LNCaP clone FGC (cell line): ENCODE measurements at regions not wholly inside any gene's neighbourhood (a gene's known extent, or its start where the extent isn't known, plus 50 kb on each side); places are given as distances from the start of the nearest gene placed in this dataset.

Experiments
- DNase-seq: peaks from one replicate; pipeline ENCODE4 v3.0.0-alpha.2; 2011; ENCODE audit warnings: low read depth
- H3K4me3 ChIP-seq: 2 replicates; pipeline ENCODE4 v1.5.1; 2011; ENCODE audit warnings: mild to moderate bottlenecking, low read depth, low read length, control low read depth
- TF ChIP-seq, protein P1 (sequence below): IDR thresholded peaks from 2 replicates; pipeline ENCODE4 v1.5.1; 2012; ENCODE audit warnings: mild to moderate bottlenecking; ENCODE audit not compliant: control insufficient read depth, insufficient read depth; ENCODE audit errors: extremely low read depth

DNA sequence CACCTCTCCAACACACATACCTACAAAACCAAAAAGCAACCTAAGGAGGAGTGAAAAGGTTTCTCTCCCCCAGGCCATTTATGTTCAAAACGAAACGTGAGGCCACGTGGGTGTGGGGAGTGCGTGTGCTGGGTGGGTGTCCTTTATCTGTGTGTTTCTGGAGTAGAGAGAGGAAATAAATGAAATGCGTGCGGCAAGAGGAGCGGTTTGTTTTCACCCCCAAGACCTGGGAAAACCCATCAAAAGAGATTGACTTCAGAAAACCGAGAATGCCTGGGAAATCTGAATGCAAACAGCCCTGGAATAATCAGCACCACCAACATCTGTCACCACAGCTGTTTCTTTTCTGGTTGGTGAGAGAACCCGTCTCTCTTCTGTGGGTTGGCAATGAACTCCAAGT lies 137.4 kb downstream of the INSIG2 start:
- no peak overlapping the region for H3K4me3 ChIP-seq
- DNase-seq = no peak
- TF ChIP-seq, protein P1, sequence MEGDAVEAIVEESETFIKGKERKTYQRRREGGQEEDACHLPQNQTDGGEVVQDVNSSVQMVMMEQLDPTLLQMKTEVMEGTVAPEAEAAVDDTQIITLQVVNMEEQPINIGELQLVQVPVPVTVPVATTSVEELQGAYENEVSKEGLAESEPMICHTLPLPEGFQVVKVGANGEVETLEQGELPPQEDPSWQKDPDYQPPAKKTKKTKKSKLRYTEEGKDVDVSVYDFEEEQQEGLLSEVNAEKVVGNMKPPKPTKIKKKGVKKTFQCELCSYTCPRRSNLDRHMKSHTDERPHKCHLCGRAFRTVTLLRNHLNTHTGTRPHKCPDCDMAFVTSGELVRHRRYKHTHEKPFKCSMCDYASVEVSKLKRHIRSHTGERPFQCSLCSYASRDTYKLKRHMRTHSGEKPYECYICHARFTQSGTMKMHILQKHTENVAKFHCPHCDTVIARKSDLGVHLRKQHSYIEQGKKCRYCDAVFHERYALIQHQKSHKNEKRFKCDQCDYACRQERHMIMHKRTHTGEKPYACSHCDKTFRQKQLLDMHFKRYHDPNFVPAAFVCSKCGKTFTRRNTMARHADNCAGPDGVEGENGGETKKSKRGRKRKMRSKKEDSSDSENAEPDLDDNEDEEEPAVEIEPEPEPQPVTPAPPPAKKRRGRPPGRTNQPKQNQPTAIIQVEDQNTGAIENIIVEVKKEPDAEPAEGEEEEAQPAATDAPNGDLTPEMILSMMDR = no peak

DNA sequence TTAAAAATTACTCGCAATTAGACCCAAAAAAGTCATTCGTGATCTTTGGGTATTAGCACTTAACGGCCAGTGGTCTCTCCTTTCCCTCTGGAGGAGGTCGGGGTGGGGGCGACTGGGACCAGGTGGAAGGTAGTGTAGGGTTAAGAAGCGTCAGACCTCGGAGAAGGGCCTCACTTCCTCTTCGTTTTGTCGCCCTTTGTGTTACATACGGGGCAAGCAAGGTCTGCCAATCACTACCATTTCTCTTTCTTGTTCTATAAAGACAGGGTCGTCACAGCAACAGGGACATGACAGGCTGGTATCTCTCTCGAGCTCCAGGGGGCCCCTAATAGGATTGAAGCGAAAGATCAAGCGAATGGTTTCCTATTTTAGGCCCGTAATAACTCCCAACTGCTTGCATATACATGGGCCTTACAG lies 136.6 kb downstream of the INSIG2 start:
- no peak overlapping the region for H3K4me3 ChIP-seq
- DNase-seq = no peak
- TF ChIP-seq, protein P1 = no peak

DNA sequence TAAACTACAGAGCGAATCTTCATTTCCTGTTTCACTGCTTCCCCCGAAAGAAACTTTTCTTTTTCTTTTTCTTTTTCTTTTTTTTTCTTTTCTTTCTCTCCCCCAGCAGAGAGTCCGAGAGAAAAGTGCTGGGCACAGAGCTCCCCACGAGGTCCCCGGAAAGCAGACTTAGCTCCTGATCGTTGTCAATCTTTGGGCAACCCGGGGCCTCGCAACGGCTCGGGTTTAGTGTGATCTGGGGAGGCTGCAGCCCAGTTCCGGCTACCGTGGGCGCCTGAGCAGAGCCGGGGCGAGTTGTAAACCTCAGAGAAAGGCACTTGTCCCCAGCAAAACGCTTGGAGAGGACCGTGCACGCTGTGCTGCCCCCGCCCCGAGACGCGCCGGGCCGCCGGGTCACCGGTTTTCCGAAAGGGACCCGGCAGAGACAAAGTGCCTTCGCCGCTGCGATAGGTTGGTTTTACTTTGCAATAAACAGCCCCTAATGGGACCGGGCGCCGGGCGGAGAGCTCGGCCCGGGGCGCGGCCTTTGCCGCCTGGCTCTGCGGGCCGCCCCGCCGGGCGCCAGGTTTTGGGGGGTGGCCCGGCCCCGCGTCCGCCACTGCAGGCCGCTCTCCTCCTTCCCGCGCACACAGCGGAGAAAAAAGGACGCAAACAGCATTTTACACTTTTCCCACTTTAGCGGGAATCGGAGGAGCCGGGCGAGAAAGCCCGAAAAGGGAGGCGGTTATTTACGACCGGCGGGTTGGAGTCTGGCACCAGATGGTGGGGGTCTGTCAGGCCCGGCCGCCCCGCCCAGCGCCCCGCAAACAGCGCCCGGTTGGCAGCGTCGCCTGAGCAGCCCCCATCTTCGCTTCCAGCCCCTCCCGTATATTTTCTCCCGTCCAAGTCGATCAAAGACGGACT lies 136.0 kb downstream of the INSIG2 start:
- H3K4me3 ChIP-seq = no peak overlapping the region
- no peak for DNase-seq
- TF ChIP-seq, protein P1 = no peak

DNA sequence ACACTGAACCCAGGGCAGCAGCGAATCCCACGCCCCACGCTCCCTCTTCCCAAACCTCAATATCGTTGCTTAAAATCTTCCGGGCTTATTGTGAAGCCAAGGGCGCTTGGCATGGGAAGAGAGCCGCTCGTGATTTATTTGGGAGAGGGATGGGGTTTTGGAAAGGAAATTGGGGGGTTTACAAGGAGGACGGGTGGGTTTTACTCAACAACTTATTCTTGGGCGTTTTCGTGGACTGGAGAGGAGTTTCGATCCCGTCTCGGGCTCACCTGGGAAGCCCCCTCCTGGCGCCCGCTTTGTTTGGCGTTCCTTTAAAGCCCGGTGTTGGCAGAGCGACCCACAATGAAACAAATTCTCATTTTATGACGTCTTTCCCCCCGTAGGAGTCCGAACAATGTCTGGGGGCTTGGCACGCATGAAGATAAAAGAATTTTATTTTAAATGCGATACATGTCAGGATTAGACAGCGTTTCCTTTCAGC lies 135.3 kb downstream of the INSIG2 start:
- H3K4me3 ChIP-seq = no peak overlapping the region
- no peak for DNase-seq
- TF ChIP-seq, protein P1 = no peak

DNA sequence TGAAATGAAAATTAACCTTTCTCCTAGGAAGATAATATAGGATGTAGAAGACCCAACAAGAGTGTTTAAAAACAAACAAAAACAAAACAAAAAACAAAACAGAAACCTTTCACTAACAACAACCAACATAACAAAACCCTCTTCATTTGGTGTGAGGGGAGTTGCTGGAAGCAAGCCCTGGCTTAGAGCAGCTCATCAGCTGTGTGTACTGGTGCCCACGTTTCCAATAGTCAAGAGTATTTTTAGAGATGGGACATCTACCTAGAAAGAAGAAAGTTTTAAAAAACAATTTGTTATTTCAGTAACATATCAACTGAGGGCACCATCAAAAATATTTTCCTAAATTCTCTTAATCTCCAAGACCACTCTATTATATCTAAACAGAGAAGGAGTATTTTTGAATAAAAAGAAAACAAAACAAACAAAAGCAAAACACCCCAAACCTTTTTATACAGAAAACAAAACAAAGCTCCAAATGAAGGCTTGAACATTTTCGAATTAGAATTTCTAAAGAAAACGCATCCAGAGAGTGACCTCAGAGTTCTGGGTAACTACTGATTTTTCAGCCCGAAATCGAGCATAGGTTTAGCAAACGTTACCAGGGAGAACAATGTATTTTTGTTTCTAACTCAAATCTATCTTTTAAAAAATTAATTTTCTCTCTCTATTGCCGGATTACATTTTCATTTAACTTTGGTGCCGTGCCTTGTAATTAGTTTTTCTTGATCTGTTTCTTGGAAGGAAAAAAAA lies 134.6 kb downstream of the INSIG2 start:
- H3K4me3 ChIP-seq = no peak overlapping the region
- DNase-seq = no peak
- TF ChIP-seq, protein P1 = no peak

DNA sequence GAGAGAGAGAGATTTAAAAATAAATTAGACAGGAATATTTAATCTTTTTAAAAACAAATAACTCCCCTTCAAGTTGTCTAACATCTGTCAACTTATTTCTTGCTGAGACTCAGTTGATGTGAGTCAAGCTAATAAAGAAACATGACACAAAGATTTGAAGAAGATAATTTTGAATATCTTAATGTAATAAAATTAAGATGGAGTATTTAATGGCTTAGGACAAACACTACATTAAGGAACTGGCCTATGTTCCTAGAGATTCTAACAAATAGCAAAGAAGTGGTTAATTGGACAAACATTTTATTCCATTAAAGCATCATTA lies 134.0 kb downstream of the INSIG2 start:
- no peak for DNase-seq
- H3K4me3 ChIP-seq = no peak overlapping the region
- TF ChIP-seq, protein P1 = no peak
